WTC11 (cell line): ENCODE measurements at regions not wholly inside any gene's neighbourhood (a gene's known extent, or its start where the extent isn't known, plus 50 kb on each side); places are given as distances from the start of the nearest gene placed in this dataset.

Experiments
- CTCF ChIP-seq: fragments of 200-600 bp; IDR thresholded peaks from 2 replicates; pipeline ENCODE4 v1.8.0; 2022; ENCODE audit warnings: antibody characterized with exemption
- FOXJ3 ChIP-seq: sonication (generic); formaldehyde crosslinking; IDR thresholded peaks from 2 replicates; pipeline ENCODE4 v1.9.0; 2021; ENCODE audit warnings: missing genetic modification reagents, mild to moderate bottlenecking, borderline replicate concordance
- IRF2 ChIP-seq: sonication (generic); formaldehyde crosslinking; IDR thresholded peaks from 2 replicates; pipeline ENCODE4 v1.8.0; 2022; ENCODE audit warnings: low read depth, missing genetic modification reagents, borderline replicate concordance
- MYBL2 ChIP-seq: sonication (generic); formaldehyde crosslinking; IDR thresholded peaks from 2 replicates; pipeline ENCODE4 v1.8.1; 2023; ENCODE audit warnings: mild to moderate bottlenecking, moderate library complexity, missing genetic modification reagents
- NR1H2 ChIP-seq: sonication (generic); formaldehyde crosslinking; IDR thresholded peaks from 2 replicates; pipeline ENCODE4 v1.9.0; 2021; ENCODE audit warnings: mild to moderate bottlenecking, moderate library complexity, missing genetic modification reagents
- ZNF416 ChIP-seq: fragments of 250-450 bp; sonication (Bioruptor Pico); IDR thresholded peaks from 2 replicates; pipeline ENCODE4 v1.9.0; 2021; ENCODE audit warnings: mild to moderate bottlenecking, inconsistent platforms
- ZNF425 ChIP-seq: fragments of 250-450 bp; sonication (Bioruptor Pico); conservative IDR thresholded peaks from 2 replicates; pipeline ENCODE4 v1.9.0; 2021; ENCODE audit warnings: mild to moderate bottlenecking
- TF ChIP-seq, protein P1 (sequence below): sonication (generic); formaldehyde crosslinking; conservative IDR thresholded peaks from 2 replicates; pipeline ENCODE4 v1.8.1; 2022; ENCODE audit warnings: mild to moderate bottlenecking, missing genetic modification reagents

DNA sequence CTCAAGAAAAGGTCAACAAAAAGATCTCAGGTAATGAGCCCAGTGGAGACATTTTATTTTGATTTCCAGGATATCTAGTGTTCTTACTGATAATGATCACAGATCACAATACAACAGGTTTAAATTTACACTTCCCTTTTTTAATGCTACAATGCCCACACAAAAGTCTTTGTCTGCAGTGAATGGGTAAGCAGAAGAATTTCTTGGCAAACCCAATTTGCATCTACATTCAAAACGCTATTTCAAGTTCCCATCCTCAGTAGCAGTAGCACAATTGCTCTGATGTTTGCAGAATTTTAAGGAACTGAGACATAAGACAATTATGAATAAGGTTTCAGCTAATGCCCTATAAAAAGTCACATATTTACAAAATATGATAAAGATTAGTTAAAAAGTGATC lies 929.4 kb upstream of the PIK3C3 start:
- TF ChIP-seq CTCF (no peak), FOXJ3 (CRISPR knock-in tag) (no peak), ZNF416 (CRISPR knock-in tag) (no peak), ZNF425 (no peak), IRF2 (no peak), NR1H2 (CRISPR knock-in tag) (no peak), MYBL2 (CRISPR knock-in tag) (no peak)
- TF ChIP-seq, protein P1, sequence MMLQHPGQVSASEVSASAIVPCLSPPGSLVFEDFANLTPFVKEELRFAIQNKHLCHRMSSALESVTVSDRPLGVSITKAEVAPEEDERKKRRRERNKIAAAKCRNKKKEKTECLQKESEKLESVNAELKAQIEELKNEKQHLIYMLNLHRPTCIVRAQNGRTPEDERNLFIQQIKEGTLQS = no peak
